Activated naive CD4-positive, alpha-beta T cell treated with anti-CD3 and anti-CD28 coated beads, Interleukin-2, amount 50 U/mL, for 24 hours (primary cell): ENCODE measurements at regions not wholly inside any gene's neighbourhood (a gene's known extent, or its start where the extent isn't known, plus 50 kb on each side); places are given as distances from the start of the nearest gene placed in this dataset.
"Not testable (repeated sequence)": the region's sequence is repeated elsewhere in the genome, so short reads cannot be mapped to it uniquely, and the experiment has no call there.

ENCODE experiments used
- H3K27ac Mint-ChIP-seq: one replicate; pipeline ENCODE4 v1.8.0; 2021; ENCODE audit warnings: mild to moderate bottlenecking, mixed read lengths
- H3K27me3 Mint-ChIP-seq: one replicate; pipeline ENCODE4 v1.8.0; 2021; ENCODE audit warnings: mixed read lengths
- H3K36me3 Mint-ChIP-seq: one replicate; pipeline ENCODE4 v1.8.0; 2021; ENCODE audit warnings: mixed read lengths
- H3K4me1 Mint-ChIP-seq: one replicate; pipeline ENCODE4 v1.8.0; 2021; ENCODE audit warnings: mixed read lengths
- H3K4me3 Mint-ChIP-seq: one replicate; pipeline ENCODE4 v1.8.0; 2021; ENCODE audit warnings: mild to moderate bottlenecking, mixed read lengths
- H3K9me3 Mint-ChIP-seq: one replicate; pipeline ENCODE4 v1.8.0; 2021; ENCODE audit warnings: mixed read lengths

DNA sequence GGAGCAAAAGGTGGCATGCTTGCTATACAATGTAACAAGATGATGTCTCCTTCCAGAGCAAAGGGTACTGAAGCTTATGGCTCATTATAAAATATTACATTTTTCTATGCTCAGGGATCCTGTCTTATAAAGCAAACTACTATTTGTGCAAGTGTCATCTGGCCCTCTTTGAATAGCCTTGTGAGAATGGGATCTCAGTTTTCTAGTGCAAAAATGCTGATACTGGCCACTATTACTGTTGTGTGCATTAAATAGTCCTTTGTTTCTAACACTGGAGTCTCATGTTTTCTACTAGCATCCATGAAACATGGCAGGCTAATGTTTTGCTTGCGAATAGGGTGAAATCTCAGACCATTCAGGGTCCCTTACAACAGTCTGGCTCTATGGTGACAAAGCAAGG is 823.0 kb downstream of the REEP3 start:
- Mint-ChIP-seq H3K4me1 (no peaks in the 10 kb centered on the region), H3K4me3 (no peak overlapping the region), H3K9me3 (peaks cover 8% of the 10 kb centered on the region), H3K27ac (no peak overlapping the region), H3K36me3 (no peaks in the 10 kb centered on the region), H3K27me3 (no peaks in the 10 kb centered on the region)

DNA sequence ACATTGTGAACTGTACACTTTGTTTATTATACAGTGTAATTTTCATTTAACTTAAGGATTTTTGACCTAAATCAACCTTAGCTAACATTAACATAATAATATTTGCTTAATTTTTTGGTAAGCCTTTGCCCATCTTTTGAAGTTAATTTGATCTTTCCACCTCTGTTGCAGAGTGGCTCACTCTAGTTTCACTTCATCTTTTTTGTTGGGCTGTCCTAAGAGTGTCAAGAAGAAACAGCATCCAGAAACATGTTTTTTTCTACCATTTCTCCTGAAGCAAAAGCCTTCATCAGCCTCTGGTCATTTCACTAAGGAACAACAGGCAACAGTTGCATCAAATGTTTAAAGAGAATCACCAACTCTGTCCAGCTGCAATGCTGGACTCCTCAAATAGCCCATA is 824.7 kb downstream of the REEP3 start:
- Mint-ChIP-seq H3K36me3 (no peaks in the 10 kb centered on the region), H3K4me3 (no peak overlapping the region), H3K9me3 (peaks cover 8% of the 10 kb centered on the region), H3K4me1 (no peaks in the 10 kb centered on the region), H3K27ac (no peak overlapping the region), H3K27me3 (no peaks in the 10 kb centered on the region)

DNA sequence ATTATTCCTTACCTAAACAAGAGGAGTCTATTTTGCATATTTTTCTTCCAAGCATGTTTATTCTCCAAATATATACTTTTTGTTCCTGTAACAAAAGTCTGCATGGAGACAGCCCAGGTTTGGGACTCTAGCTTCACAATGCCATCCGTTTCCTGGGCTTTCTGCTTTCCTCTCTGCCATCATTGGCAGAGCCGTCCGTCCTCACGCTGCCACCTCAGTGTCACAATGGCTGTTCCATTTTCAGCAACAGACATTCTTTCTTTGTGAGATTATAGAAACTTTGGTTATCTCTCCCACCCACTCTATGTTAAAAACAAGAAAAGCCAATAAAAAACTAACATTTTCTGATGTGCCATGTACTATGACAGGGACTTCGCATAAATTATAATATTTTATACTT is 825.2 kb downstream of the REEP3 start:
- Mint-ChIP-seq H3K9me3 (peaks cover 8% of the 10 kb centered on the region), H3K27ac (no peak overlapping the region), H3K36me3 (no peaks in the 10 kb centered on the region), H3K4me1 (no peaks in the 10 kb centered on the region), H3K27me3 (no peaks in the 10 kb centered on the region), H3K4me3 (no peak overlapping the region)

DNA sequence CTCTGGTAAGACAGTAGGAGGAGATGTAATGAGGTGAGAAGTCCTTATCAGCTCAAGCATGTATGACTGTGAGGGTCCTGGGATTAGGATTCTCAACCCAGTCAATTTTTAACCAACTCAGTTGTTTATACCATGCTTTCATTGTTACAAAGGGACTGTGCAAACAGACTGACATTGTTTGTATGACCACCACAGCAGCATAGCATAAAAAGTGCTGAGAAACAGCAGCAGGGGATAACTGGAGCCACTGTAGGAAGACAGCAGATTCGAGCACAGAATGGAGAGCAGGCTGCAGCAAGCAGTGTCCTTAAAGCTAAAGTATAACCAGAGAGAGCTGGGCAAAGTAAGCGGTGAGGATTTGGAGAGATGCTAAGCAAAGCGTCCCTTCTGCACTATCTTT is 829.5 kb downstream of the REEP3 start:
- Mint-ChIP-seq H3K27ac (no peak overlapping the region), H3K4me3 (no peak overlapping the region)

DNA sequence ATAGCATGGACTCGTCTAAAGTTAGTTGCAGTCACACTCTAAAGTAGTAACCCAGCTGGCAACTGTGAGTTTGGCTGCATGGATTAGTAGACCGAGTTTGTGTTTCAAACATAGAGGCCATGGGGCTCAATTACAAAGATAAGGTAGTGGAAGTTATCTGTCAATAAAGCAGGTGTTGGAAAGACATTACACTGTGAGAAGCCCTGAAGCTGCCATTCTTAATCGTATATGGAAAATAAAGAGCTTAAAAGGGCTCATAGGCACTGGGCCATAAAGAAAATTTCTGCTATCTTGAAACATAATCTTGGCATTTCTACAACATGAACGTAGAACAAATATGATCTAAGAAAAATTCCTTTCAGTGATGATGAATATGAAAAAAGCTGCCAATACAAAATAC is 837.7 kb downstream of the REEP3 start:
- no peak overlapping the region for H3K27ac Mint-ChIP-seq

More for the DNA sequence above, 829.5 kb downstream of the REEP3 start:
- Mint-ChIP-seq H3K27me3 (no peaks in the 10 kb centered on the region), H3K4me1 (no peaks in the 10 kb centered on the region), H3K36me3 (no peaks in the 10 kb centered on the region), H3K9me3 (peaks cover 4% of the 10 kb centered on the region)

DNA sequence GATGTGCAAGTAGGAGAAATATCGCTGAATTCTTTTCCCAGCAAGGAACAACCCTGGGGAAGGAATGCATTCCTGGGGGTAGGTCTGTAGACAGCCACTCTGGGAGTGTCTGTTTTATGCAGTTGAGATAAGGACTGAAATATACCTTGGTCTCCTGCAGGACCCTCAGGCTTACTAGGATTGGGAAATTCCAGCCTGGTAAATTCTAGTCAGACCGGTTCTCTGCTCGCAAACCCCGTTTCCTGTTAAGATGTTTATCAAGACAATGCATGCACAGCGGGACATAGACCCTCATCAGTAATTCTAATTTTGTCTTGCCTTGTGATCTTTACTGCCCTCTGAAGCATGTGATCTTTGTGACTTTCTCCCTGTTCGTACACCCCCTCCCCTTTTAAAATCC is 839.0 kb downstream of the REEP3 start:
- peaks cover 15% of the 10 kb centered on the region for H3K9me3 Mint-ChIP-seq
- not testable (repeated sequence) for H3K27me3 Mint-ChIP-seq, H3K27ac Mint-ChIP-seq, H3K4me3 Mint-ChIP-seq, H3K4me1 Mint-ChIP-seq, H3K36me3 Mint-ChIP-seq

More for the DNA sequence above, 837.7 kb downstream of the REEP3 start:
- H3K36me3 Mint-ChIP-seq: no peaks in the 10 kb centered on the region
- H3K9me3 Mint-ChIP-seq: peaks cover 15% of the 10 kb centered on the region
- H3K4me1 Mint-ChIP-seq: no peaks in the 10 kb centered on the region
- H3K4me3 Mint-ChIP-seq: no peak overlapping the region
- no peaks in the 10 kb centered on the region for H3K27me3 Mint-ChIP-seq

DNA sequence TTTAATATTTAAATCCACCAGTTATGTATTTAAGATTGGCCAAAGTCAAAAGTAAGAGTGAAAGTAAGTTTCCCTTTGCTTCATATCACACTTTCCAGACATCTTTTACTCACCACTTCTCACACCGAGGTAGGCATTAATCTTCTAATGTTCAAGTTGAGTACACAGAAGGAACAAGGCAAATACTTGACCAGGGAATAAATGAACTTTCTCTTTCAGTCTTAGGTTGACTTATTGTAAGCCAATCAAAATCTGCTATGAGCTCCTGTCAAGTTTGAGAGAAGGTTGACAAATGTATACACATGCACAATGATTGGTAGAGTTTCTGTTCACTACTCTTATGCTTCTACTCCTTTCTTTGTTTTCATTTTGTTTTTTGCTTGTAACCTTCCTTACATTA is 842.5 kb downstream of the REEP3 start:
- no peaks in the 10 kb centered on the region for H3K36me3 Mint-ChIP-seq
- H3K4me3 Mint-ChIP-seq: no peak overlapping the region
- H3K27ac Mint-ChIP-seq: no peak overlapping the region
- no peaks in the 10 kb centered on the region for H3K4me1 Mint-ChIP-seq
- no peaks in the 10 kb centered on the region for H3K27me3 Mint-ChIP-seq
- peaks cover 15% of the 10 kb centered on the region for H3K9me3 Mint-ChIP-seq

DNA sequence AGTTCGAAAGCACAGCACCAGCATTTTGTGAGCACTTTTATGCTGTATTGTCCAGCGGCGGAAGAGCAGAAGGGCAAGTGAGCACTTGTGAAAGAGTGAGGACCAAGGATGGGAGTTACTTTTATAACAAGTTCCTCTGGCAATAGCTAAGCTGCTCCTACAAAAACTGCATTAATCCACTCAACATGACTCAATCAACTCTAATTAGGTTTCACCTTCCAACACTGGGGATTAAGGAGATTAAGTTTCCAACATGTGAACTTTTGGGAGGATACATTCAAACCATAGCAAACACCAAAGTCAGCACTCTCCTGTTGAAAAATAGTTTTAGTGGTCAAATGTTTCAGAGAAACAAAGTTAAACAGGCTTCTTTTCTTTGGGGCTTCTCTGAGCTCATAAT is 844.5 kb downstream of the REEP3 start:
- H3K27ac Mint-ChIP-seq: no peak overlapping the region
- no peaks in the 10 kb centered on the region for H3K4me1 Mint-ChIP-seq
- H3K27me3 Mint-ChIP-seq: no peaks in the 10 kb centered on the region
- no peaks in the 10 kb centered on the region for H3K36me3 Mint-ChIP-seq
- H3K4me3 Mint-ChIP-seq: no peak overlapping the region
- peaks cover 9% of the 10 kb centered on the region for H3K9me3 Mint-ChIP-seq

DNA sequence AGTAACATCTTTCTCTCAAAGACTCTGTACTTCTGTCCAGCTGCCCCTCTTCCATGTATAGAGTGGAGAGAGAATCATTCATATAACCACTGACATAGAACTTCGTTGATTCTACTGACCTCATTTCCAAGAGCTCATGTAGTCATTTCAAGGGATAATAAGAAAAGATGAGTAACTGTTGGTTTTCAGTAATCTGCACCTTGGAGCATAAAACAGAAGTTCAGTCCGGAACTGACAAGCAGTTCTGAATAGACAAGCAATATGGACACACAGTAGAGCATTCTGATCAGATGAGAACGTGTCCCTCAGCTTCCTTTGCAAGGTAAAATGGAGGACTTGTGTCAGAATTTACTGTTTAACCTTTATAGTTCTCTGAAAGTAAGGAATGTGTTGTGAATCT is 847.1 kb downstream of the REEP3 start:
- Mint-ChIP-seq H3K4me1 (no peaks in the 10 kb centered on the region), H3K36me3 (no peaks in the 10 kb centered on the region)

DNA sequence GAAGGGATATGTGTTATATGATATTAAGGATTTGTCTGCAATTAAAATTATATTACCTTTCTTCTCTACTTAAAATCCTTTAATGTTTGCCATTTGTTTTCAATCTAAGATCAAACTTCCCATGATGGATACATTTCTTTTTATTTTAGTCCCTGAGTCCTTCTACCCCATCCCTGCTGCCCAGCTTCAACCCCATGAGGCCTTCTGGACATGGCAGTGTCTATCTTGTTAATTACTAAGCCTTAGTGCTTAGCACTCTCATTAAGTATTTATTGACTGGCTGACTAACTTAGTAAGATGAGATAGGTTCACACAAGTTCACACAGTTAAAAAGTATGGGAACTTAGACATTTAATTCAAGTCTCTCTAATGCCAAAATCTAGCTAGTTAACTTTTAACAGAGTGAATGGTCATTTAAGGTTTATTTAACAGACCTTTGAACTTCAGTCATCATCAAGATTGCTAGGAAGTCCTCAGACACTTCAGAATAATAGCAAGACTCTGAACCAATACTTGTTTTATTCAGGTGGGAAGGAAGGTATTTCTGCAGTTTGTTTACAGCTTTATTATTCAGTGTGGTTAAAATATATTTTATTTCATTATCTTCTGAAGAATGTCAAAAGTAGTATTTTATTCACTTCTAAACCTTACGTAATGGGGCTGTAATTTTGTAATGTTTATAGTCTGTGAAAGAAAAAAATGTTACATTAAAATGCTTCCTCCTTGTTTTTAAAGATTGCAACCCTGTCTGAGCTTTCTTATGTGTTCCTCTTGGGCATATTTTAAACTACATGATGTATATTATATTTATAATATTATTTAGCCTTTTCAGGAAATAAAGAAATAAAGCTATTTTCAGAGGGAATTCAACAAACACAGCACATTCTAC is 848.9 kb downstream of the REEP3 start:
- Mint-ChIP-seq H3K4me1 (no peaks in the 10 kb centered on the region), H3K27me3 (no peaks in the 10 kb centered on the region), H3K36me3 (no peaks in the 10 kb centered on the region), H3K9me3 (no peaks in the 10 kb centered on the region), H3K27ac (no peak overlapping the region), H3K4me3 (no peak overlapping the region)

More for the DNA sequence above, 847.1 kb downstream of the REEP3 start:
- H3K27me3 Mint-ChIP-seq: no peaks in the 10 kb centered on the region
- no peaks in the 10 kb centered on the region for H3K9me3 Mint-ChIP-seq
- no peak overlapping the region for H3K4me3 Mint-ChIP-seq
- H3K27ac Mint-ChIP-seq: no peak overlapping the region

DNA sequence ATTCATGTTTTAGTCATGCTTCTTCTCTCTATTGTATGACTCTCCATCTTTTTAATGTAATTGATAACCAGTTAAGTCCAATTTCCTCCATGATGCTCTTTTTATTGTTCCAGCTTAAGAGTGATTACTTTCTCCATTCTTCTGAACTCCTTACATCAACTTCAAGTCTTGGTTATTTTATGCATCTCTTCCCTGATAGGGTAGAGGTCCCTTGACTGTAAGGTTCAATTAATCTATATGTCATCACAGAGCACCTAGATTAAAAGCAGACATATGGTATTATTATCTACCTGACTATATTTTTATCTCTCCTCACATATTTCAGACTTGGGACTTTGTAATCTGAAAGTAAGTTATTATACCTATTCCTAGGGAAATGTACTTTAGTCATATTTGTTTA is 853.1 kb downstream of the REEP3 start:
- Mint-ChIP-seq H3K36me3 (no peaks in the 10 kb centered on the region), H3K4me3 (no peak overlapping the region), H3K27ac (no peak overlapping the region), H3K9me3 (no peaks in the 10 kb centered on the region), H3K4me1 (no peaks in the 10 kb centered on the region), H3K27me3 (no peaks in the 10 kb centered on the region)

DNA sequence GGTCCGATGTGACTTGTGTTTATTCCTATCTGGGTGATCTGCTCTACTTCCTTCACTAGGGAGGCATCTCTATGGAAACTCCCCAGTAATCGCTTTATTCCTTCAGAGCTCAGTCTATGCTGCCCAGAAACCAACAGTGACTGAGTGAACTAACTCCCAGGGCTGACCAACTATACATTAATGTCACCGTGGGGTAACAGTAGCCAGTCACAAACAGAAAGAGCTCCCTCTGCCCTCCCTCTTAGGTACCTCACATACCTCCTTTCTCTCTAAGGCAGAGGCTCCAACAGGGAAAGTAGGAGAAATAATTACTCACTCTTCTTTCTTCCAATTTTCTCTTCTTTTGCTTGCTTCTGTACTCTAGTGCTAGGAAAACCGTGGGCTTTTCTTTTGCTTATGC is 855.0 kb downstream of the REEP3 start:
- H3K9me3 Mint-ChIP-seq: no peaks in the 10 kb centered on the region
- no peaks in the 10 kb centered on the region for H3K36me3 Mint-ChIP-seq
- H3K4me3 Mint-ChIP-seq: no peak overlapping the region
- no peak overlapping the region for H3K27ac Mint-ChIP-seq
- no peaks in the 10 kb centered on the region for H3K4me1 Mint-ChIP-seq
- H3K27me3 Mint-ChIP-seq: no peaks in the 10 kb centered on the region

DNA sequence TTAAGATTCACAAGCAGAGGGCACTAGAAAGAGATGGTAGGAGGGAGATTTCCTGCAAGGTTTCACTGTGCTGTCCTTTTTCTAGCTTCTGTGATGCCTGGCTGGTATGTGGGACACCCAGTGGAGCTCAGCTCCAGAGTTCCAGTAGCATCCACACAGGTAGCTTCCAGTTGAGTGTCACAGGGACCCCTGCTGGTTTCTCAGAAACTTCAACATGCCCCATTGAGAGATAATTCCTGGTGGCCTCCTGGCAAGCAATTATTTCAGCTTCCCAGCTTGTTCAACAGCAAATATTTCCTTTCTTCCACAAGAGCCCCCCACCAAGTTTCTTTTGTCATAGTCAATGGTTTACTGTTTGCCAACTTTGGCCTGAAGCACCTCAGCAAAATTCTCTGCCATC is 858.7 kb downstream of the REEP3 start:
- no peak overlapping the region for H3K4me3 Mint-ChIP-seq
- H3K4me1 Mint-ChIP-seq: no peaks in the 10 kb centered on the region
- no peaks in the 10 kb centered on the region for H3K36me3 Mint-ChIP-seq
- no peaks in the 10 kb centered on the region for H3K27me3 Mint-ChIP-seq
- H3K9me3 Mint-ChIP-seq: no peaks in the 10 kb centered on the region
- no peak overlapping the region for H3K27ac Mint-ChIP-seq

DNA sequence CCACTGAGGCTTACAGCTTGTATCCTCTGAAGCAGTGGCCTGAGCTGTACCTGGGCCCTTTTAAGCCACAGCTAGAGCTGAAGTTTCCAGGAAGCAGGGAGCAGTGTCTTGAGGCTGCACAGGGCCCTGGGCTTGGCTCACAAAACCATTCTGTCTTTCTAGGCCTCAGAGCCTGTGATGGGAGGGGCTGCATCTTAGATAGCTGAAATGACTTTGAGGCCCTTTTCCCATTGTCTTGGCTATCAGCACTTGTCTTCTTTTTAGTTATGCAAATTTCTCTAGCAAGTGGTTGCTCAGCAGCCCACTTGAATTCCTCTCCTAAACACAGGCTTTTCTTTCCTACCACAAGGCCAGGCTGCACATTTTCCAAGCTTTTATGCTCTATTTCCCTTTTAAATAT is 864.2 kb downstream of the REEP3 start:
- Mint-ChIP-seq H3K4me1 (no peaks in the 10 kb centered on the region), H3K36me3 (no peaks in the 10 kb centered on the region), H3K4me3 (no peak overlapping the region), H3K27me3 (no peaks in the 10 kb centered on the region), H3K27ac (no peak overlapping the region), H3K9me3 (peaks cover 9% of the 10 kb centered on the region)

DNA sequence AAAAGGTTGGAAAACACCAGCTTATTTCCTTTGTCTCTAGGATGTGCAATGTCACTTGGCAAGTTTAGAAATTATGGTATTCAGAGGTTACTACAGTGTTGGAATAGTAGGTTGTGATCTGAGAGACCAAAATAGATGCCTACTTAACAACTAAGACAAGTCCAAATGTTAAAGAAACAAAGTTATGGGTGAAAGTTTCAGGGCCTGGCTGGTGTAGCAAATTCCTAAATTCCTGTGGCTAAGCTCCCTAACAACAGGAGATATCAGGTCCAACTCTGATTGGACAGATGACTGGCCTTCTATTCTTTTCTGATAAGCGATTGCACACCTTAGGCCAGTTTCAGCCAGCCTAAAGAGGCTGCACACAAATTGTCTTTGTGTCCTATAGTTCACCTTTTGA is 873.5 kb downstream of the REEP3 start:
- Mint-ChIP-seq H3K27ac (no peak overlapping the region), H3K27me3 (no peaks in the 10 kb centered on the region), H3K4me1 (no peaks in the 10 kb centered on the region), H3K9me3 (no peaks in the 10 kb centered on the region), H3K36me3 (no peaks in the 10 kb centered on the region), H3K4me3 (no peak overlapping the region)

DNA sequence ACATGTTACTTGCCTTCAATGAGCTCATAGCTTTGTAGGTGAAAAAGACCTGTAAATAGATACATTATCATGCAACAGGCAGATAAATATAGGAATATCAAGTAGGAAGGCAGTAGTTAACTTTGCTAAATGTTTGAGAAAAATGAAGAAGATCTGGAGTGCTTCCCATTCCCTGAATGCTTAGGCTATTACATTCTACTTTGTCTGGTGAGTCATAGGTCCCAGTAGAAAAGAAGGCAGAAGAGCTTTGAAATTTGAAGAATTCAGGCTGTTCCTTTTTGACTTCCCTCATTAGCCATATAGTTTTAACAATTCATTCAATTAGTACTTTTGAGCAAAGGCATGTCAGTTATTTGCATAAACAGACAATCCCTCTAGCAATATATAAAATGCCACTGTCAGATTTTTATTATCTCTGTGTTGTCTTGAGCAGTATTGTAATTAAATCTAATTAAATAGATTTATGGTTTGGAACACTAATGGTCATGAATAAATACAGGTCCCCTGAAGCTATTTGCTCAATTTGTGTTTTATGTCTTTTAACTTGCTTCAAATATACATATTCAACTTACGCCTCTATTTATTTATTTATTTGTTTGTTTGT is 875.0 kb downstream of the REEP3 start:
- no peaks in the 10 kb centered on the region for H3K27me3 Mint-ChIP-seq
- no peaks in the 10 kb centered on the region for H3K4me1 Mint-ChIP-seq
- H3K4me3 Mint-ChIP-seq: no peak overlapping the region
- no peaks in the 10 kb centered on the region for H3K36me3 Mint-ChIP-seq
- H3K27ac Mint-ChIP-seq: no peak overlapping the region
- no peaks in the 10 kb centered on the region for H3K9me3 Mint-ChIP-seq
